GM12891 (cell line): ENCODE measurements at regions not wholly inside any gene's neighbourhood (a gene's known extent, or its start where the extent isn't known, plus 50 kb on each side); places are given as distances from the start of the nearest gene placed in this dataset.

ENCODE experiments used
- PAX5 ChIP-seq: IDR thresholded peaks from 2 replicates; pipeline ENCODE4 v1.6.1; 2011; ENCODE audit warnings: low read length, moderate library complexity, mild to moderate bottlenecking; ENCODE audit not compliant: insufficient read depth, severe bottlenecking
- POLR2A ChIP-seq: IDR thresholded peaks from 2 replicates; pipeline ENCODE4 v1.6.1; 2011; ENCODE audit warnings: low read depth, low read length, control low read depth
- POLR2AphosphoS5 ChIP-seq: IDR thresholded peaks from 2 replicates; pipeline ENCODE4 v1.6.1; 2011; ENCODE audit warnings: low read depth, low read length, control low read depth
- TAF1 ChIP-seq: IDR thresholded peaks from 2 replicates; pipeline ENCODE4 v1.6.1; 2011; ENCODE audit warnings: low read depth, low read length, control low read depth

GRCh38 chr13:24096659-24097058, 63.9 kb upstream of the SPATA13 start:
- TF ChIP-seq POLR2AphosphoS5, result no peak
- no peak for TF ChIP-seq POLR2A
- TF ChIP-seq TAF1, result no peak
- TF ChIP-seq PAX5, result no peak
